Activated B cell treated with CpG ODN at 0.5 μM for 24 hours (primary cell): ENCODE measurements at regions not wholly inside any gene's neighbourhood (a gene's known extent, or its start where the extent isn't known, plus 50 kb on each side); places are given as distances from the start of the nearest gene placed in this dataset.
"Not testable (repeated sequence)": the region's sequence is repeated elsewhere in the genome, so short reads cannot be mapped to it uniquely, and the experiment has no call there.

Source experiments
- ATAC-seq: fragments of 200-7000 bp; cut with Tn5 transposase; one replicate; pipeline ENCODE4 v1.10.0; 2021; ENCODE audit warnings: low read depth, mild to moderate bottlenecking, moderate library complexity
- CTCF ChIA-PET: fragments of 350-600 bp; sonication (Branson Sonifier 250); formaldehyde crosslinking; loops from one replicate; lab custom pipeline; 2021; ENCODE audit warnings: antibody characterized with exemption; lab: Charles Lee
- POLR2A ChIA-PET: fragments of 350-600 bp; sonication (Branson Sonifier 250); formaldehyde crosslinking; loops from one replicate; lab custom pipeline; 2021; ENCODE audit warnings: antibody characterized with exemption; lab: Charles Lee
- DNase-seq: peaks from one replicate; pipeline ENCODE4 v3.0.0; 2022
- H3K27ac Mint-ChIP-seq: one replicate; pipeline ENCODE4 v1.8.0; 2020; ENCODE audit warnings: mixed read lengths
- H3K27me3 Mint-ChIP-seq: one replicate; pipeline ENCODE4 v1.8.0; 2021; ENCODE audit warnings: mixed read lengths
- H3K36me3 Mint-ChIP-seq: one replicate; pipeline ENCODE4 v1.8.0; 2021; ENCODE audit warnings: low read depth, mixed read lengths
- H3K4me1 Mint-ChIP-seq: one replicate; pipeline ENCODE4 v1.8.0; 2021; ENCODE audit warnings: mixed read lengths
- H3K4me3 Mint-ChIP-seq: one replicate; pipeline ENCODE4 v1.8.0; 2020; ENCODE audit warnings: mild to moderate bottlenecking, mixed read lengths
- H3K9me3 Mint-ChIP-seq: one replicate; pipeline ENCODE4 v1.8.0; 2020; ENCODE audit warnings: mixed read lengths
- intact Hi-C: fragments of 100-400 bp; cut with micrococcal nuclease; formaldehyde crosslinking; loops from one replicate; pipeline ENCODE4 v1.15.1; 2024
- TF ChIP-seq, protein P1 (sequence below): fragments of 200-600 bp; IDR thresholded peaks from one replicate; pipeline ENCODE4 v1.8.0; 2022; ENCODE audit warnings: antibody characterized with exemption, mild to moderate bottlenecking

GRCh38 chr13:30065181-30065580 lies 214.8 kb upstream of the UBL3 start:
- intact Hi-C loops, result no loop called here
- no peaks in the 10 kb centered on the region for H3K36me3 Mint-ChIP-seq
- no peak overlapping the region for H3K4me3 Mint-ChIP-seq
- H3K9me3 Mint-ChIP-seq, result no peaks in the 10 kb centered on the region
- peaks cover 13% of the 10 kb centered on the region for H3K27me3 Mint-ChIP-seq
- TF ChIP-seq, protein P1, sequence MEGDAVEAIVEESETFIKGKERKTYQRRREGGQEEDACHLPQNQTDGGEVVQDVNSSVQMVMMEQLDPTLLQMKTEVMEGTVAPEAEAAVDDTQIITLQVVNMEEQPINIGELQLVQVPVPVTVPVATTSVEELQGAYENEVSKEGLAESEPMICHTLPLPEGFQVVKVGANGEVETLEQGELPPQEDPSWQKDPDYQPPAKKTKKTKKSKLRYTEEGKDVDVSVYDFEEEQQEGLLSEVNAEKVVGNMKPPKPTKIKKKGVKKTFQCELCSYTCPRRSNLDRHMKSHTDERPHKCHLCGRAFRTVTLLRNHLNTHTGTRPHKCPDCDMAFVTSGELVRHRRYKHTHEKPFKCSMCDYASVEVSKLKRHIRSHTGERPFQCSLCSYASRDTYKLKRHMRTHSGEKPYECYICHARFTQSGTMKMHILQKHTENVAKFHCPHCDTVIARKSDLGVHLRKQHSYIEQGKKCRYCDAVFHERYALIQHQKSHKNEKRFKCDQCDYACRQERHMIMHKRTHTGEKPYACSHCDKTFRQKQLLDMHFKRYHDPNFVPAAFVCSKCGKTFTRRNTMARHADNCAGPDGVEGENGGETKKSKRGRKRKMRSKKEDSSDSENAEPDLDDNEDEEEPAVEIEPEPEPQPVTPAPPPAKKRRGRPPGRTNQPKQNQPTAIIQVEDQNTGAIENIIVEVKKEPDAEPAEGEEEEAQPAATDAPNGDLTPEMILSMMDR, result no peak
- CTCF ChIA-PET, result no interaction called here
- no peak overlapping the region for H3K27ac Mint-ChIP-seq
- POLR2A ChIA-PET, result no interaction called here
- ATAC-seq (no peak), DNase-seq (no peak)
- H3K4me1 Mint-ChIP-seq, result no peaks in the 10 kb centered on the region

DNA sequence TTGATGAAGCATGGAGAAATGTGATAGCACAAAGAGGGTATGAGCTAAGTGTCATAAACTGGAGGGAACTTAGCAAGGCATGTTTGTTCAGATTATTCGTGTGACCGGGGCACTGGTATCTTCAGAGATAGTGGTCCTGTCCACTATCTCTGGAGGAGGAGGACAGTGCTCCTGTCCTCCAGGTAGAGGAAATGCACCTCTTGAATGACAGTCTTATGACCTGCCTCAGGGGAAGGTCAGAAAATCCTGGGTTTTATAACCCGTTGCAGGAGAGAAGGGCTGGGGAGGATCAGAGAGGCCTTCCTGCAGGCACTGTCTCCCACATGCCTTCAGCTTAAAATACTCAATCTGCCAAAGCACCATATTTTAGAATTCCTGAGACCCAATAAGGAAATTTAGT lies 213.5 kb upstream of the UBL3 start:
- POLR2A ChIA-PET, result no interaction called here
- Mint-ChIP-seq H3K27ac (no peak overlapping the region), H3K36me3 (no peaks in the 10 kb centered on the region), H3K9me3 (no peaks in the 10 kb centered on the region), H3K4me3 (no peak overlapping the region), H3K27me3 (peaks cover 13% of the 10 kb centered on the region), H3K4me1 (no peaks in the 10 kb centered on the region)
- TF ChIP-seq, protein P1, result no peak
- intact Hi-C loops, result no loop called here
- CTCF ChIA-PET, result no interaction called here
- DNase-seq (no peak), ATAC-seq (no peak)

GRCh38 chr13:30061217-30061616 lies 210.8 kb upstream of the UBL3 start:
- Mint-ChIP-seq H3K36me3 (no peaks in the 10 kb centered on the region), H3K4me3 (no peak overlapping the region), H3K4me1 (no peaks in the 10 kb centered on the region), H3K27ac (no peak overlapping the region), H3K9me3 (peaks cover 3% of the 10 kb centered on the region), H3K27me3 (peaks cover 15% of the 10 kb centered on the region)
- ChIA-PET CTCF (no interaction called here), POLR2A (no interaction called here)
- intact Hi-C loops, result no loop called here
- DNase-seq (no peak), ATAC-seq (no peak)
- TF ChIP-seq, protein P1, result no peak

DNA sequence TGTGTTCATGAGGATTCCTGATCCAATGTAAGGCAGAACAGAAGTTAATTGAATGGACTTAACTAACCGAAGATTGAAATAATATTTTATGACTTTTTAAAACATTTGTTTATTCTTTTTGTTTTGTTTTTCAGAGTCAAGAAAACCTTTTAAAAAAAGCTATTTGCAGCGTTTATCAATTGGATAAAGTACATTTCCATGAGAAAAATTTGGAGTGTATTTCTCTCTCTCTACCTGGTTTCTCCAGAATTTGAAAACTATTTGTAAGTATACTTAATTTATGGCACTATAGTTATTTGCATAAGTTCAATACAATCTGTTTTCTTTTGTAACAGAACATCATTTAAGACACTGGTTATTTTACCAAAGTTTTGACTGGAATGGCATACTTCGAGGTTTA lies 208.0 kb upstream of the UBL3 start:
- no peak for ATAC-seq
- no peak overlapping the region for H3K27ac Mint-ChIP-seq
- H3K4me1 Mint-ChIP-seq, result no peaks in the 10 kb centered on the region
- DNase-seq, result no peak
- no peak overlapping the region for H3K4me3 Mint-ChIP-seq
- intact Hi-C loops, result no loop called here
- peaks cover 18% of the 10 kb centered on the region for H3K27me3 Mint-ChIP-seq
- POLR2A ChIA-PET, result no interaction called here
- TF ChIP-seq, protein P1, result no peak
- H3K36me3 Mint-ChIP-seq, result no peaks in the 10 kb centered on the region
- CTCF ChIA-PET, result no interaction called here
- peaks cover 3% of the 10 kb centered on the region for H3K9me3 Mint-ChIP-seq

- intact Hi-C loops, H3K27ac Mint-ChIP-seq, H3K36me3 Mint-ChIP-seq, ATAC-seq, H3K4me3 Mint-ChIP-seq, H3K4me1 Mint-ChIP-seq, H3K9me3 Mint-ChIP-seq, CTCF ChIA-PET, DNase-seq, POLR2A ChIA-PET: not testable (repeated sequence)
- H3K27me3 Mint-ChIP-seq, result peaks cover 14% of the 10 kb centered on the region
Measured at GRCh38 chr13:30054546-30054945, 204.1 kb upstream of the UBL3 start.

DNA sequence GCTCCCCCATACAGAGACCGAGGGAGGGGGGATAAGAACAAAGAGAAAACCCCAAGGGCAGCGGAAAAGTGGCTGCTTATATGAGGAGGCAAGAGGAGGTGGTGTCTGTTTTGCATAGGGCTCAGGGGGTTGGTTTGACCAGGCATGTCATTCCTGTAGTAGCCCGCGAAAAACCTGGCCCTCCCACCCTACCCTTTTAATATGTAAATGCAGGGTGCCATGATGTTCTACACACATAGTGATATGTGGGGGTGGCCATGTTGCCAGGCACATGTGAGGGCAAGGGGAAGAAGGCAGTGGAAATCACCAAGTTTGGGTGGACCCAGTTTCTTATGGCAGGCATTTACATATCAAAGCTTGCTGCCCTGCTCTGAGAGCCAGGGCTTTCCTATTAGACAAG lies 203.5 kb upstream of the UBL3 start:
- CTCF ChIA-PET, result no interaction called here
- intact Hi-C loops, result no loop called here
- no peak for ATAC-seq
- peaks cover 14% of the 10 kb centered on the region for H3K27me3 Mint-ChIP-seq
- DNase-seq, result no peak
- POLR2A ChIA-PET, result no interaction called here
- H3K4me1 Mint-ChIP-seq, result peaks cover 6% of the 10 kb centered on the region
- H3K4me3 Mint-ChIP-seq, result no peak overlapping the region
- peaks cover 3% of the 10 kb centered on the region for H3K9me3 Mint-ChIP-seq
- TF ChIP-seq, protein P1, result no peak
- H3K36me3 Mint-ChIP-seq, result no peaks in the 10 kb centered on the region
- H3K27ac Mint-ChIP-seq, result no peak overlapping the region
